HG02981 (cell line): ENCODE measurements at regions not wholly inside any gene's neighbourhood (a gene's known extent, or its start where the extent isn't known, plus 50 kb on each side); places are given as distances from the start of the nearest gene placed in this dataset.

Source experiments
- ATAC-seq: cut with Tn5 transposase; IDR thresholded peaks from one replicate; pipeline ENCODE4 v1.9.1; 2021; ENCODE audit warnings: mild to moderate bottlenecking, moderate library complexity; ENCODE audit not compliant: unreplicated experiment

DNA sequence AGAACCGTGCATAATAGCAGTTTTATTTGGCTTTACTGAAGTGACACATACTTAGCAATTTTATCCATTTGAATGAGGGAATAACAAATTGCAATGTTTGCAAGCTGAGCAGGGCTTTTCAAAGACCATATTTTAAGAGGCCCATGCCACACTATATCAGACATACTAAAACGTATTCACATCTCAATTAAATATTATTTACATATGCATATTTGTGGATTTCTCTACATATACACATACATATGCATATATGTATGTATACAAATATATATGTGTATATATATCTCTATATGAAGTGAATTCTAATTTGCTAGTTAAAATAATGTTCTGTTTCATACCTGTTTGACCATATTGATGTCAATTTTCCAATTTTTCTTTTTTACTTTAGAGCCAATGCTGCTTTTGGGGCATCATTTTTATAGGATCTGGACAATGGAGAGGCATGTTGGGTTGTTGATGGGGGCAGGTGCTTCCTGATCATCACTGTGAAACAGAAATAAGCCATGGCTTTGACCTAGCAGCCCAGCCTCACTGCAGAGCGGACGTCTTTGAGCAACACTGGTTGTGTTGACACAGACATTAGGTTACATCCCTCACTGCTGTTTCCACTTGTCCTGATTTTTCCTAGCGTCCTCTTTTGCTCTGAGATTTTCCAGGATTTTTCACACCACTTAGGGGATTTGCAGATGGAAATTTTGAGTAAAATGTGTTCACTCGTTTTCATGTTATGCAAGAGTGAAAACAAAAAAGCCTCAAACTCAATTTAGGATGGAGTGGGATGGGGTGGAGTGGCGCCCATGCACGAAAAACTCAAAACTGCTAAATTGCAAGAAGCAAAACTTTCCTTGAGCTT, 56.9 kb downstream of the RDH14 start:
- ATAC-seq: no peak

DNA sequence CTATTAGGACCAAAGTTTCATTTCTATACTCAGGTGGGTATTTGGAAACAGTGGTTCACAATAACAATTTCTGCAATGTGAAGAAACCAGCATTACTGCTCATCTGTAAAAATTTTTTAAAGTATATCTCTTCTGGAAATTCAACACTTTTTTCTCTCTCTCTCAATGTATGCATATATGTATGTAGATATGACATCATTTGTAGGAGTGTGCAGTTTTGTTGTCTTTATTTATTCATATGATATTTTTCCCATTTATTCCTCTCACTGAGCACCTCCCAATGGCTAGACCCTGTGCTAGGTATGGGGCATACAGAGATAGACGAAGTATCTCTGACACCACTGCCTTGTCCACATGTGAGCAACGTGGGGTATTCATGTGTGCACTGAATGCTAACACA, 58.3 kb downstream of the RDH14 start:
- ATAC-seq: no peak

DNA sequence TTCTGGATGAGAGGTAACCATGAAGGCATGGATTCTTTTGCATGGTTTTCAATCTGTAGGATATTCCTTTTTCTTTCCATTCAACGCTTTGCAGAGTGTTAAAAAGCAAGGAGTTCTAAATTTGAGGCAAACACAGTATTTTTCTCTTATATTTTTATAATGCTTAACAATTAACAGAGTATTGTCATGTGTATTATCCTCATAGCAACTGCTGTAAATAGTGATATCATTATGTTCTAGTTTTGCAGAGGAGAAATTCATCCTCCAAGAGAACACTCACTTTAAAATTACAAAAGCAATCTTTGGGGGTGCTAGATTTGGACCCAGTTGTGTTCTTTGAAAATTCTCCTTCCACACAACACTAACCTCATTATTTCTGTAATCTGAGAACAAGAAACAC, 58.7 kb downstream of the RDH14 start:
- no peak for ATAC-seq

DNA sequence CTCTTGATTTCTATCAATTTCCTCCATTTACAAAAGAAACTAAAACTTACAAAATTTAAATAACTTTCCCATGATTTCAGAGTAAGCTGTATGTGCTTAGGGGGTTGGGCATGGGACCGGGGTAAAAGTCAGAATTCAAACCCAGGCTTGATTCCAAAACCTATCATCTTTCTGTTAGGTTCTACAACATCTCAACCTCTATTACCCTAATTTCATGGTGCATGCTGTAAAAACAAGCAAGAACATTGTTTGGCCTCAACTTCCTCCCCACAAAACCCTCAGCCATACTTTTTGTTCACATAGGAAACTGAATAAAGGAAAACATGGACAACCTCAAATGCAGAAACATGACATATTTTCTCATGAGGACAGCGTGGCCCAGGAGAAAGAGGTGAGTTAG, 59.3 kb downstream of the RDH14 start:
- no peak for ATAC-seq

DNA sequence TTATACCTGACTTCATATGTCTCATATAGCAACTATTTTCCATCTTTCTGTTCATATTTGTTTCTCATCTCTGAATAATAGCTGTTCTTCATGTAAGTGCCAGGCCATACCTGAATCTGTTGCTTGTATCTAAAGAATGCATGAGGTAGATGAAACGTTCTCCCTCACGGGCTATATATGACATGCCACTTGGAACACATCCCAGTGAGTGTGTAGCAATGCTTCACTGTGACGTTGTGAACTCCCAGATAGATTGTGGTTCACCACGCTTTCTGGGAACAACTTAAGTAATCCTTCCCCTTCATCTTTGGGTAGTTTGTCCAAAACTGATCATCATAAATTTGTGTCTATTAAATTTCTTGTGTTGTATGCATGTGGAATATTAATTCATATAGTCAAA, 60.1 kb downstream of the RDH14 start:
- ATAC-seq: no peak

DNA sequence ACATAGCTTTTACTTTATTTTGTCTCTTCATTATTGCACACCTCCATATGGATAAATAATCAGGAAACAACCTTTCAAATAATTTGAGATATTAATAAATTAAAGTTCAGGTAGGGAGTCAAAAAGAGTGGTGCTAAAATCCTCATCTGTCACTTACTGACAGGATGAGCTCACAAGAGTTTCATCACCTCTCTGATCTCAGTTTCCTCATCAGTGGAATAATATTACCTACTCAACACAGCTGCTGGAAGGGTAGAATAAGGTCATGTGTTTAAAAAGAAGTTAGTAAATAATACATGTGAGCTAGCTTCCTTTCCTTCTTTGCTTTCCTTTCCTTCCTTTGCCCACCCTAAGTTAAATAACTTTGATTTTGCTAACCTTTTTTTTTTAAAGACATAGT, 61.9 kb downstream of the RDH14 start:
- no peak for ATAC-seq

DNA sequence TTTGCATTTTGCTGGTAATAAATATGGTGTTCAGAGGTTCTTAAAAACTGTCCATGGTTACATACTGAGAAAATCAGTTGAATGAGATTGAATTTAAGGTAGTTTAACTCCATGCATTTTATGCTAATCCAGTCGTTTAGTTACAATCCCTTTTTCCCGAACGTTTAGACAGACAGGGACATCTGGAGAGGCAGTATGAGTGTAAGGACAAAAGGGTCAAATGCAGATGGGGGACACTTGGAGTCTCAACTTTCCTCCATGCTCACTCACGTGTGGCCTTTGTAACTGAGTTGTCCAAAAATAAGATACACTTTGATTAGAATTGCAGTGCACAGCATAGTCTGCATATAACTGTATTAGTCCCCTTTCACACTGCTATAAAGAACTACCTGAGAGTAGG, 63.9 kb downstream of the RDH14 start:
- ATAC-seq: no peak

DNA sequence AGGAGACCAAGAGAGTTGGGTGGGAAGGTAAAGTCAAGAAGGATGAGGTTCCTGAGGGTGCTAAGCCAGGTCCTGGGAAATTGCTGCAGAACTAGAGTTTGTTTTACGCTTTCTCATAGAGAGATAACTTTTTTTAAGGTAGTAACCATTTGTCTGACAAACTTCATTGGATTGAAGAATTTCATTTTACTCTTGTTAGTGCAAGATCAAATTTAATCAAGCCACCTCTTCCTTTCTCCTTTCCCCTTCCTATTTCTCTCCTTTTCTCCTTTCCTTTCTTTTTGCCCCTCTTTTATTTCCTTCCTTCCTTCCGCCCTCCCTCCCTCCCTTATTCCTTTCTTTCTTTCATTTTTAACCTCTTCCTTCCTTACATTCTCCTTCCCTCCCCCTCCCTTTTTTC, 65.4 kb downstream of the RDH14 start:
- ATAC-seq: no peak

DNA sequence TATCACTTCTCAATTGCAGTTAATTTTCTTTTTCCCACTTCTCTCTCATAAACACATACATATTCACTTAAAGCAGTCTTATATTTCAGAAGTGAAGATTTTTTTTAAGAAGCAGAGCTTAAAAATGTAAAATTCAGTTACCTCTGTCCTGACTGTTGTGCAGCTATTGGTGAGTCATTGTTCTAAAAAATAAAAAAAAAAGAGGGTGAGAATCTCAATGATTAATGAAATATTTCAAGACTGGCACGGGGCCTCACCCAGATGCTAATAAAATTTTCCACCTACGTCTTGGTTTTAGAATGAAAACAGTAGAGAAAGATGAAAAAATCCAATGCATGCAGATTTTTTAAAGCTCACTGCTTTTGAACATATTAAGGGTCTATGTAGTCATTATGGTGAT, 67.7 kb downstream of the RDH14 start:
- ATAC-seq: no peak

DNA sequence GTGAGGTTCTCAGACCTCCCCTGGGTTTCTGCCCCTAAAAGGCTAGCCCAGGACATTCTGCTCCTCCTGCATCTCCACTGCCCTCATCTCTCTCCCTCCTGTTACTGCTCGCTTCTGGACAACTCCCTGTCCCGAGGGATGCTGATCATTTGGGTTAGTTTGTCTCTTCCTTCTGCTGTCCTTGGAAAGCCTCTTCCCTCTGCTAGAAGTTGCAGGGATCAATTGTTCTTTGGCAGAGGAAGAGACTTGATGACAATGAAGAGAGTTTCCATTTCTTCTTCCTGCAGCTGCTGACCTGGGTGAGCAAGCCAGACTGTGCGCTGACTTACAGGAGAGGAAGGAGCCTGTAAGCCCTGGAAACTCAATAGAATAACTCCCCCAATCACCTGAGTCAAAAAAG, 68.9 kb downstream of the RDH14 start:
- no peak for ATAC-seq

DNA sequence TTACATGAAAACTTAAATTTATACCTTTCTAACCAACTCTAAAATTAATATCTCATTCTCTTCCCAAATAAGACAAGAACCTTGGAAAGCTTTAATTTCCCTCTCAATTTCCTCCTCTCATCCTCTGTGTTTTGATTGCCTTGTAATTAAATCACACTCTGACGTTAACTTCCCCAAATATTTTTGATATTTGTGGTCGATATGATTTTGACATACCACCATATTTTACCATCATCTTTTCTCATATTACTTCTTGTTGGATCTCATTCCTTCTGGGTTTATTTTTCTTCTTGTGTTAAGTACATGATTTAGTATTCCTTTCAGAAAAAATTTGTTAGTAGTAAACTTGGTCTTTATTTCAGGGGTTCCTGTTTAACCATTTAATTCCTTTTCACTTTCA, 69.6 kb downstream of the RDH14 start:
- no peak for ATAC-seq

DNA sequence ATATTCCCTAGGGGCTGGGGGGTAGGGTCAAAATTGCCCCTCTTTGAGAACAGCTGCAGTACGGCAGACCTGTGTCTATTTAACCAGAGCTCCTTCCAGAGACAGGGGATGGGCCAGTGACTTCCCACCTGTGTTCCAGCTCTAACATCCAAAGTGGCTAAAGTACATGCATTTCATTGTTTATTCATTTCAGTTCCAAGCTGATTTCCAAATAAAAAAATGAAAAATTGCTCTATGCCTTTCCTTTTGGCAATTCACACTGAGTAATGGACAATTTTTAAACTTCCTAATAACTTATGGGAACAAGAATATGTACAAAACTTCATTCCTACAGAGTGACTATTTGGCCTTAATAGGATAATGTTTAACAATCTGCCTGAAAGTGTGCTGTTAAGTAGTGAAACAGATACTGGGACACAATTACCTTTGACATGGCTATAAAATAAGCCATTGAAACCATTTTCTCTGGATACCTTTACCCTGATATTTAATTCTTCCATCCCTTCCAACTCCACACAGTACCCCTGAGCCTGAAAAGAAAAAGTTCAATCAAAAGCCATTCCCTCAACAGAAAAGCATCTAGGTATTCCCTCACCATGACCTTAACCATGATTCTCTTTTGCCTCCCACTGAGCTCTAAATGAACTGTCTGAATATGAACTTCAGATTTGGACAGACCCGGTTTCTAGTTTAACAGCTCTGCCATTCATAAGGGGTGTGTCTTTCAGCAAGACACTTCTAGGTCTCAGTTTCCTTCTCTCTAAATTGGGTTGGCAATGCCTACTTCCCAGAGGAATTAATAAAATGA, 73.1 kb downstream of the RDH14 start:
- no peak for ATAC-seq

DNA sequence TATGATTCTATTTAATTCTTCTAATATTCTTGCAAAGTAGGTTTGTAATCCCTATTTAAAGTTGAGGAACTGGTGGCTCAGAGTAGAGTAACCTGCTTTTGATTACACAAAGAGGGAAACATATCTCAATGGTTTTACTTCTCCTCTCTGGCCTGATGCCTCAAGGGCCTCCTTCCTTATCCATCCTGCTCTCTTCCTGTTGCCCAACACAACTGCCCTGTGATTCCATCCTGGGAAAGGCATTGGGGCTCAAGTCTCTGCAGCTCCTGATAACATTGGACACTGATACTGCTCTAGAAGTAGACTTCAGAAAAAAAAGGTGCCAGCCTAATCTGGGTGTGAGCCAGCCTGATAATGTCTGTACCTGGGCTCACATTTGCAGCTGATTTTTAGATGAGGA, 75.8 kb downstream of the RDH14 start:
- ATAC-seq: no peak

DNA sequence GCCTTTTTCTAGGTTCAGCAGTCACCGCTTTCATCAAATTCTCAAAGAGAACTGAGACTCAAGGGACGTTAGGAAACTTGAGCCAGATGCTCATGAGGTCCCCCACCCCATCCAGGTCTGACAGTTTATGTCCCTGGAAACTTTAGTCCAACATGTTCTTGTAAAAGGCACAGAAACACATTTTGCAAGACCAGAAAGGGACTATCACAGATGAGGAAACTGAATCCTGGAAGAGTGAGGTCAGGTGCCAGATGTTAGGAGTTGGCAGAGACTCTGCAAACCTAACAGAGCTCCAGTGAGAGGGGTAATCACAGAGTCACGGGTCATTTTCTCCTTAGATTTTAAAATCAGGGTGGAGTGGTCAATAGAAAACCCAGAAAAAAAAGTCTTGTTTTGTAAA, 76.6 kb downstream of the RDH14 start:
- no peak for ATAC-seq

DNA sequence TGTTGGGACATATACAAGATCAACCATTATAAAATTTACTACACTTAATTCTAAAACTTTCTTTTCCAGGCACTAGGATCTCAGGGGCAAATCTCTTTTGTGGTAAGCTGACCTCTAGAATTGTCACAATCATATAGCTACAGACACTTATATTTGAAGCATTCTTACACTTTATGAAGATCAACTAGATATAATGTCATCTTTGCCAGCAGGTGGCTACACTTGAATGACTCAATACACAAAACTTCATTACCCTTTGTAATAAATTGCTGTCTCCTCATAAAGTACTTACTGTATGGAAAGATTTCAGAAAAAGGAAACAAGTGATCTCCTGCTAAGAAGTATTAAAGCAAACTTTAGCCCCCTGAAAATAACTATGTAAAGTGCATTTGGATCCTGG, 77.8 kb downstream of the RDH14 start:
- ATAC-seq: no peak

DNA sequence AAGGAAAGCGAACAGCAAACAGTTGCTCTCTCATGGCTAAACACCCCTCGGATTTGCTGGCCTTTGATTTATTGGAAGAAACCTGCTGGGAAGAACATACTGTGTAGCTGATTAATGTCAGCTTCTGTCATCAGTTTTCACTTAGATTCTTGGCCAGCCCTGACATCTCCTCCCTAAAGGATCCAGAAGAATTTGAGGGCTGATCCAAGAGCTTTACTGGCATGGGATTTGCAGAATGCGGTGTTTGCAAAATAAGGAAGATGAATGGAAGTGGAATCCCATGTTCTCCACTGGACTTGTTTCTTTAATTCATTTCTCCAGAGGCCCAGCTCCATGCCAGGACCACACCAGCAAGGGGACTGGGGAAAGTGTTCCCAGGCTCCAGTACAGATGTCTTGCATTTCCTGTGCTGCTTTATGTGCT, 80.5 kb downstream of the RDH14 start:
- ATAC-seq: no peak

DNA sequence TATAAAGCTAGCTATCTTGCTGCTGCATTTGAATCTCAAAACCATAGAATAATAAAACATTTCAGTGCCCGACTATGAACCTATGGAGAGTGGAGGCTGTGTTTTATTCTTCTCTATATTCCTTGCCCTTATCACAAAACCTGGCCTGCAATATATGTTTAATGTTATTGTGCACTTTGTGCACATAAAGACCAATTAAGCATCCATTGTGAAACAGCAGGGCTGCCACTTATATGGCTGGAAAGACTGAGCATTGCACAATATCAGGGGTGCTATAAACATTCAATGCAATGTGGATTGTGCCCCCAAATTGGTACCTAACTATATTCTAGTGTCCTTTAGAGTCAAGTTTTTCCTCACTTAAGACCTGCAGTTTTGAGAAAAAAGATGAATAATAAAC, 83.2 kb downstream of the RDH14 start:
- no peak for ATAC-seq

DNA sequence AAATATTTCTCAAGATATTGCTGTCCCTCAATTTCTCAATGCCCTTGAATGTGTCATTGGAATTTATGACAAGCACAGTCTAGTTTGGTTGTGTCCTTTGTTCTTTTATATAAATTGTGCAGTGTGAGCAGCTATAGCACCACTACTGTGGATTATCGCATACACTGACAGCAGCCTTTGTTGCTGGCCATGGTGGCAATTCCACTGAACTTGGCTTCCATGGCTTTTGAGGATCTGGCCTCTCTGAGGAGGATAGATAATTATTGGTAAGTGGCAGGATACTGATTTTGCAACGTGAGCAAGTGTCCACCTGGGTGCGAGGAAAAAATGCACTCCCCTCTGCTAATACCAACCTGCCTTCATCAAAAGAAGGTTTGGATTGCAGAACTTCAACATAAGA, 84.0 kb downstream of the RDH14 start:
- ATAC-seq: no peak

DNA sequence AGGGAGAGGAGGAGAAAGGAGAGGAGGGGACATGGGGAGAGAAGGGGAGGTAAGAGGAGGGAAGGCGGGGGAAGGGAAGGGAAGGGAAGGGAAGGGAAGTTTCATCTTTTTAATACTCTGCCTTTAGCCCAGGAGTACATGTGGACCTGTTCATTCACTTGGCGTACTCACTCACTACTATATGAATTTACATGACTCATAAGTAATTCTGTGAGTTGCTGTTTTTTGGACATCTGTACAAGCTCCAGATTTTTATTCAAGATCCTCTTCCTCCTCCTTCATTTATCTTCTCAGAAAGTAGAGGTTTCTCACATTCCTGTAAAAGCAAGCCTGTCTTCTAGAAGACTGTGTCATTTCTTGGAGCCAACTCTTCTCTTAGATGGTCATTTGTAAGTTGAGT, 84.6 kb downstream of the RDH14 start:
- ATAC-seq: no peak

DNA sequence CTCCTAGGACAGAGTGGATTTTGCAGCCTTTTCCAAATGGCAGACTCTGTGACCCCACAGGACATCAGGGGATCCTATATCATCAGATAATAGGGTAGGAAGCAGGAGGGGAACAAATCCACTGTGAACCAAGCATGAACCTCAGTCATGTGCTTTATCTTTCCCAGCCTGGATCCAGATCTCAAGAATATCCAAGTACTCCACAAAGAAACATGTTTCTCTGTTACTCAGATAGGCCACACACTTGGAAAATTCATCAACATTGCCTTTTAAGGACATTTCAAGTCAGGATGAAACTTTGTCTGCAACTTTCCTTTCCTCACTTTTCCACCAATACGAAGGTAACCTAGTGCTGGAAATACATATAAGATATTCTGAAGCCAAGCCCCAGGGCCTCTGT, 85.8 kb downstream of the RDH14 start:
- ATAC-seq: no peak

DNA sequence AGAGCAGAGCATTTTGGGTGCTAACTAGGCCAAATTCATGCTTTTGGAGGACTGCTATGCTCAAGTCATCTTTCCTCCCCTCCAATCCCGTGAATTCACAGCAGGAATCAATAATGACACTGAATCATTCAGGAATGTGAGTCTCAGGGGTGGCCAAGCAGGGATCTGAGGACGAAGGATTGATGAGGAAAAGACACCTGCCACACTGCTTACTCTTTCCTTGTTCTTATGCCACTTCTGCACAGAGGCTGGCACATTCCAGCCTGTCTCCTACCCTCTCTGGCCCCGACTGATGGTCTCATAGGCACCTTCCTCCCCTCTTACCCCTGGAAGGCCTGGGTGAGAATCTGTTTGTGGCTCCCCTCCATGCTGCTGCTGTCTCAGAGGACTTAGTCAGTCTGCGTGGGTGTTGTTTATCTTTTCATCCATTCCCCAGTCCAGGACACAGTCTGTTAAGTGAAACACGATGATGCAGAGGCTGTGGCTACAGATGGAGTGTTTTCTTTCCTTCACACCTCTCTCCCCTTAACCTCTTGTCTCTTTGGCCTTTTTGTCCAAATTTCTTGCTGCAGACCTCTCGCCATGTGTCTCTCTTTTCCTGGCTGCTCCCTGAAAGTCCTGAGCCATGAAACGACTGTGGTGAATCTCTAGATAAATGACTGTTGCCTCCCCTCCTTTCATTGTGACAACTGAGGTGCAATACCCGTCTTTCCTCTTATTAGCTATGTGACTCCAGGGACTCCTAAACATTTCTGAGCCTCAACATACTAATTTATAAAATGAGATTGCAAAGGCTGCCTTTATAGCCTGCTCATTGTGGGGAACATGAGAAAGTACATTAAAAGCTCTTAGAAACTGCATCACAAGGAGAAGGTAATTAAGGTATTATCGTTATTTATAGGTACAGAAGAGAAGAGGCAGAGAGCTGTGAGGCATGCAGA, 86.9 kb downstream of the RDH14 start:
- no peak for ATAC-seq
